Naive thymus-derived CD8-positive, alpha-beta T cell (primary cell): ENCODE measurements at regions not wholly inside any gene's neighbourhood (a gene's known extent, or its start where the extent isn't known, plus 50 kb on each side); places are given as distances from the start of the nearest gene placed in this dataset.

Source experiments
- ATAC-seq, 2 donors: fragments of 150-1000 bp; cut with Tn5 transposase in 1 of 2; sonication (Bioruptor Pico), chemical (Tn5 transposase) in 1 of 2; 1 replicate in 1 of 2; 2 replicates in 1 of 2; pipeline ENCODE4 v1.10.0; 2021; ENCODE audit warnings: mild to moderate bottlenecking in 2 of 2, moderate library complexity in 2 of 2
- POLR2A ChIA-PET: fragments of 350-600 bp; sonication (Branson Sonifier 250); formaldehyde crosslinking; loops from one replicate; lab custom pipeline; 2021; ENCODE audit warnings: antibody characterized with exemption; lab: Charles Lee
- DNase-seq, 10 donors: peaks; one replicate each; pipeline versions ENCODE4 v3.0.0 to v3.0.0-alpha.2; 2020 to 2022
- H3K27ac Mint-ChIP-seq, 10 donors: one replicate each; pipeline ENCODE4 v1.8.0; 2020 to 2022; ENCODE audit warnings: mild to moderate bottlenecking in 10 of 10, mixed read lengths in 10 of 10, moderate library complexity in 4 of 10, inconsistent platforms in 1 of 10
- H3K27me3 Mint-ChIP-seq, 5 donors: one replicate each; pipeline ENCODE4 v1.8.0; 2021 to 2022; ENCODE audit warnings: mixed read lengths in 5 of 5
- H3K36me3 Mint-ChIP-seq, 3 donors: one replicate each; pipeline ENCODE4 v1.8.0; 2020 to 2022; ENCODE audit warnings: mixed read lengths in 3 of 3, mild to moderate bottlenecking in 2 of 3, inconsistent platforms in 1 of 3
- H3K4me1 Mint-ChIP-seq, 4 donors: one replicate each; pipeline ENCODE4 v1.8.0; 2021 to 2022; ENCODE audit warnings: mixed read lengths in 4 of 4
- H3K4me3 Mint-ChIP-seq, 10 donors: one replicate each; pipeline ENCODE4 v1.8.0; 2020 to 2022; ENCODE audit warnings: mild to moderate bottlenecking in 10 of 10, mixed read lengths in 10 of 10, moderate library complexity in 6 of 10, inconsistent platforms in 1 of 10
- H3K9me3 Mint-ChIP-seq, 9 donors: one replicate each; pipeline ENCODE4 v1.8.0; 2020 to 2022; ENCODE audit warnings: mixed read lengths in 9 of 9, mild to moderate bottlenecking in 3 of 9, inconsistent platforms in 1 of 9, moderate library complexity in 1 of 9

DNA sequence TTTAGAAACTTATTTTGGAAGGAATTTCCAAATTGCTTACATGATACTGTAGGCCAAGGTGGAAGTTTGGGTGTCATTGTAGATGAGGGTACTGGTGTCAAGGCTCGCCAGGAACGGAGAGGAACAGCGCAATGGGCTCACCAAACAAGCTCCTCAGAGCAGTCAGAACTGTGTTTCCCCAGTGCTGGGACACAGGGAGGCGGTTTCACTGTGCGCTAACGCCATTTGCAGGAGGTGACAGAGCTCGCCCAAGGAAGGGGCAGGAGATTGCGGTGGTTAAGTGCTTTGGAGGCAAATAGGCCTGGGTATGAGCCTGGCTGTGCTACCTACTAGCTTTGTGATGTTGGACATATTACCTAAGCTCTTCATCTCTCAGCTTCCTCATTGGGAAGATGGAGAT lies 57.3 kb downstream of the HHEX start:
- Mint-ChIP-seq H3K4me1 (peaks cover 0 to 40% (median 8%) of the 10 kb centered on the region in 4 donors), H3K9me3 (peaks cover 0 to 1% (median 0%) of the 10 kb centered on the region in 9 donors), H3K27me3 (peaks cover 0 to 18% (median 9%) of the 10 kb centered on the region in 5 donors), H3K4me3 (no peak overlapping the region), H3K27ac (peak overlapping the region in 1 of 10 donors; percentile 23), H3K36me3 (peaks cover 0 to 2% (median 0%) of the 10 kb centered on the region in 3 donors)
- ATAC-seq (no peak), DNase-seq (no peak)
- POLR2A ChIA-PET: no interaction called here

DNA sequence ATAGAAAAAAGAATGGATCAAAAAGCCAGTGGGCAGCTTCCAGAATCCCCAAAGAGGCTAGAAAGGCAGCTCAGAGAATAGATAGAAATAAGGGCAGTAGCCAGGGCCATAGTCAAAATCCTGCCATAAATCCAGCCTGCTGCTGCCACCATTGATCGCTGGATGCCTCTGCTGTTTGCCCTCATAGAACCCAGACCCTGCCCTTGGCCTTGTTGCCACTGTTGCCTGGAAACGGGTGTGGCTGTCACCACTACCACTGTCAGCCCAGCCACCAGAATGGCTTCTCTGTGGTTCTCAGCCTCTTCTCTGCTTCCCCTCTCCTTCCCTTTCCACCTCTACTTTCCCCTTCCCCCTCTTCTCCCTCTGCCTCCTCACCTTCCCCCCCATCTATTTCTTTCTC lies 57.8 kb downstream of the HHEX start:
- H3K4me1 Mint-ChIP-seq: peaks cover 0 to 35% (median 8%) of the 10 kb centered on the region in 4 donors
- peak; percentile 60 to 64 for ATAC-seq
- peaks cover 0 to 18% (median 8%) of the 10 kb centered on the region in 5 donors for H3K27me3 Mint-ChIP-seq
- POLR2A ChIA-PET: no interaction called here
- peaks cover 0 to 1% (median 0%) of the 10 kb centered on the region in 9 donors for H3K9me3 Mint-ChIP-seq
- peak overlapping the region in 3 of 10 donors; percentile 34 to 52 (median 36) for H3K27ac Mint-ChIP-seq
- DNase-seq: peak in 4 of 10 donors; percentile 8 to 66 (median 24)
- peak overlapping the region in 1 of 10 donors; percentile 16 for H3K4me3 Mint-ChIP-seq
- H3K36me3 Mint-ChIP-seq: peaks cover 0 to 2% (median 0%) of the 10 kb centered on the region in 3 donors

DNA sequence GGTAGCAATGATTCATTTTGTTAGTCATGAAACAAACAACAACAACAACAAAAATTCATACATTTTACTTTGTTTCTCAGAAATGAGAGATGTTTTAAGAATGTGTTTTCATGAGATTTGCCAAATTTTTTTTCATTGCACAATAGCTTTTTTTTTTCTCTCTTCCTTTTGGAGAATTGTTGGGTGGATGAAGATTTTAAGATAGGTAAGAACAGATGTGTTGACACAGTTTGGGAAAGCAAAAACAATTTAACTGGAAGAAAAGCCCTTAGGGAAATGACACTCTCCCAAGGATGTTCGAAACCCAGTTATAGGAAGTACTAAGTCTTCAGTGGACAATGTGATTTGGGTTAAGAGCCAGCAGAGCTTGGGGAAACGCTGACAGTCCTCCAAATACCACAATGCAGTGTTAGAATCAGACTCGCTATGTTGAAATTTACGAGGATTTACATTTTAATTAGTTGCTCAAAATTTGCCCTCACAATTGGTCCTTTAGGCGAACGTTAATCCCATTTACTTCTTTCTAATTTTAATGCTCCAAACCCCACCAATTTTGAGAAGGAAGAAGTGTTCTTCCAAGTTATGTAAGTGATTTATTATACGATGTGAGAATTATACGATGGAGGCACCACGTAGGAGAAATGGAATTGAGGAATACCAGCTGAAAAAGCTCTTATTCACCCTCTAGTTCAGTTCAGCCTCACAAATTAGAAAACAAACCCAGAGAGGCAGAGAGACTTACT lies 61.2 kb downstream of the HHEX start:
- Mint-ChIP-seq H3K36me3 (peaks cover 0 to 2% (median 0%) of the 10 kb centered on the region in 3 donors), H3K27me3 (peaks cover 0 to 18% (median 9%) of the 10 kb centered on the region in 5 donors), H3K4me1 (peaks cover 0 to 36% (median 8%) of the 10 kb centered on the region in 4 donors), H3K9me3 (no peaks in the 10 kb centered on the region), H3K27ac (no peak overlapping the region), H3K4me3 (no peak overlapping the region)
- DNase-seq (no peak), ATAC-seq (no peak)
- POLR2A ChIA-PET: no interaction called here

DNA sequence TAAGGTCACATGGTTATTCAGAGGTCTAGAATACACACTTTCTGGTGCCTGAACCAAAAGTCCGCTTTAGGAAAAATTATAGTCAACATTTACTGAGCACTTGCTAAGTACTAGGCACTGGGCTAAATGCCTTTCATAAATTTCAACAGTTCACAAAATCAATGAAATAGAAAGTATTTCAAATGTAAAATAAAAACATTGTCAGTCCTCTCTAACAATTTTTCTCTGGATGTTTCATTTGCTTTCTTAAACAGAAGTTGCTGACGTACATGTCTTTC lies 61.7 kb downstream of the HHEX start:
- H3K4me3 Mint-ChIP-seq: no peak overlapping the region
- H3K27ac Mint-ChIP-seq: no peak overlapping the region
- H3K36me3 Mint-ChIP-seq: peaks cover 0 to 2% (median 0%) of the 10 kb centered on the region in 3 donors
- peaks cover 0 to 41% (median 9%) of the 10 kb centered on the region in 4 donors for H3K4me1 Mint-ChIP-seq
- no peak for ATAC-seq
- DNase-seq: no peak
- POLR2A ChIA-PET: no interaction called here
- no peaks in the 10 kb centered on the region for H3K9me3 Mint-ChIP-seq
- peaks cover 0 to 18% (median 9%) of the 10 kb centered on the region in 5 donors for H3K27me3 Mint-ChIP-seq

DNA sequence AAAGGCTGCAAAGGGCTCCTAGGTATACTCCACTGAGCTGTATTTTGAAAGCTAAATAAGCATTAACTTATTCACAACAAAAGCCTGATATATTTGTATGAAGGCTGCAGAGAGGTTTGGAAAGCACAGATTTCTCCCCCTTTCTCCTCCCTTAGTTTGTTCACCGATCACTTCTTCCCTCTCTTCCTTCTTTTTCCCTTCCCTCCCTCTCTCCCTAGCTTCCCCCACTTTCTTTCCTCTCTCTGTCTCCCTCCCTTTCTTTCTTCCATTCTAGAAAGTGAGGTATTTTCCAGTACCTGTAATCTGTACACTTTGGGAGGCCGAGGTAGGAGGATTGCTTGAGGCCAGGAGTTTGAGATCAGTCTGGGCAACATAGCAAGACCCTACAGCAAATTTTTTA lies 62.1 kb downstream of the HHEX start:
- peaks cover under 1 to 42% (median 9%) of the 10 kb centered on the region in 4 donors for H3K4me1 Mint-ChIP-seq
- POLR2A ChIA-PET: no interaction called here
- peaks cover 0 to 18% (median 9%) of the 10 kb centered on the region in 5 donors for H3K27me3 Mint-ChIP-seq
- H3K4me3 Mint-ChIP-seq: no peak overlapping the region
- H3K27ac Mint-ChIP-seq: no peak overlapping the region
- no peaks in the 10 kb centered on the region for H3K36me3 Mint-ChIP-seq
- ATAC-seq: no peak
- no peak for DNase-seq
- no peaks in the 10 kb centered on the region for H3K9me3 Mint-ChIP-seq

DNA sequence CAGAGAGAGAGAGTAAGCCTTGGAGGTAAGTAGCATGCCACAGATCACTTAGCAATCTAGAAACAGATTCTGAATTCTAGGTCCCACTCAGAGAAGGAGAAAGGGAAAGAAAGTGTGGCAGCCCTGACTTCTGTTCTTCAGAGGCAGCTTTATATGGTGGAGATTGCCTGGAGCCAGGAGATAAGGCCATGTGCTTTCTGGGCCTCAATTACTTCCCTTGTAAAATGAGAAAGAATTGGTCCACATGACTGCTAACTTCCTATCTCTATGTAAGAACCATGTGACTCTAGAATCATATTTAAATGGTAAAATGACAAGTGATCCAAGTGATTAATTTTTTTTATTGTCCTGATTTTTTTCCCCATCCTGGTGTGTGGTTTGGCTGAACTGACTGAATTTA lies 64.1 kb downstream of the HHEX start:
- Mint-ChIP-seq H3K27me3 (peaks cover 0 to 10% (median 8%) of the 10 kb centered on the region in 5 donors), H3K27ac (peak overlapping the region in 1 of 10 donors; percentile 61), H3K9me3 (no peaks in the 10 kb centered on the region), H3K4me3 (no peak overlapping the region), H3K4me1 (peaks cover 2 to 47% (median 6%) of the 10 kb centered on the region in 4 donors), H3K36me3 (no peaks in the 10 kb centered on the region)
- ATAC-seq (no peak), DNase-seq (no peak)
- POLR2A ChIA-PET: interaction anchor here (0.6 to 1.3 kb wide), 2 partner anchors 41 to 154 kb away, joined by 4 read pairs; no protein-coding TSS in a partner anchor

DNA sequence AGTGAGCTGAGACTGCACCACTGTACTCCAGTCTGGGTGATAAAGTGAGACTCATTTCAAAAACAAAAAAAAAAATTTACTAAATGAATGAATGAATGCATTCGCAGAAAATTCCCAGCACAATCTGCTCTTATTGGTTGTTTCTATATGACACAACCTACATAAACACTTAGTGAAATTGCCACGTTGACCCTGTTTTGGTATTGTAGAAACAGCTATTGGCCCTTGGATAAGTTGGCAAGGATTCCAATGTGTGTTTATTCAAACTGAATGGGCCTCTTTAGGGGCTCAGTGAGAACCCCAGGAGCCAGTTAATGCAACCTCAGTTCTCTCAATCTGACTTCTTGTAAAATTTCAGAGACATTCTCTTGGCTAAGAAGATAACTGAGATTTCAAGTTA lies 66.0 kb downstream of the HHEX start:
- DNase-seq (no peak), ATAC-seq (no peak)
- POLR2A ChIA-PET: no interaction called here
- Mint-ChIP-seq H3K27ac (peak overlapping the region in 1 of 10 donors; percentile 36), H3K9me3 (no peaks in the 10 kb centered on the region), H3K36me3 (no peaks in the 10 kb centered on the region), H3K4me1 (peaks cover 2 to 58% (median 6%) of the 10 kb centered on the region in 4 donors), H3K4me3 (no peak overlapping the region), H3K27me3 (peaks cover 0 to 5% (median 3%) of the 10 kb centered on the region in 5 donors)

DNA sequence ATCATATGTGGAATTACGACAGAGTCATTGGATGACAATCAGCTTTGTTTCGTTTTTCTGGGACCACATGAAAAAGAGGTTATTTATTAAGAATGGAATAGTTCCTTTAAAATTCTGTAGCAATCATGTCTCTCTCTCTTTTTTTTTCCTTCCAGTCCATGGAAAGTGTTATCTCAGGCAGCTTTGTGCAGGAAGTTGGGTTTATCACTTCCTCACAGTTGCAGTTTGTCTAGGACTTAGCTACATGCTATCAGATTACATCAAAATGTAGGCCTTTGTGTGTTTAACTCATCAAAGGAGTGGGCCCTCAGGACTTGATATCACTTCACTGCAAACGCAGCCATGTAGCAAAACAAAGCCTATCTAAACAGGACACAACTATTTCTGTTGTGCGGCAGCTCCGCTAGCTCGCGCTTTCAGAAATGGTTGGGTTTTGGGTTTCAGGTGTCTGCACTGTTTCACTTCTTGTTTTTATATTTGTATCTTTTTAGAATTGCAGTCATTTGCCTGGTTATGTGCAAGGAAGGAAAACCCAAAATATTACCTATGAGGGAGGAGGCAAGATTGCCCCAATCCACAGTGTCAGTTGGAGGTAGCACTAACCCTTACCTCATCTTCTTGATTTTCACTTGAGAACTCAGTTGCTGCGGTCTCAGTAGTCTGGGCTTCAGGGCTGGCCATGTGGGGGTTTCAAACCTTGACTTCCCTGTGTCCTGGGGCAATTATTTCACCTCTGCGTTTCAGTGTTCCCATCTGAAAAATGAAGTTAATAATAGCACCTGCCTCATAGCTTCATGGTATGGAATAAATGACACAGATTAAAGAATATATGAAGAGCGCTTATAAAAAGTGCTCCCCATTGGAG lies 66.7 kb downstream of the HHEX start:
- H3K4me1 Mint-ChIP-seq: peaks cover 2 to 58% (median 6%) of the 10 kb centered on the region in 4 donors
- peaks cover 0 to 5% (median 0%) of the 10 kb centered on the region in 5 donors for H3K27me3 Mint-ChIP-seq
- ATAC-seq: peak in 1 of 2 donors; percentile 37
- H3K4me3 Mint-ChIP-seq: peak overlapping the region in 1 of 10 donors; percentile 48
- peak in 1 of 10 donors; percentile 26 for DNase-seq
- H3K27ac Mint-ChIP-seq: peak overlapping the region in 3 of 10 donors; percentile 27 to 37 (median 36)
- H3K36me3 Mint-ChIP-seq: no peaks in the 10 kb centered on the region
- H3K9me3 Mint-ChIP-seq: no peaks in the 10 kb centered on the region
- POLR2A ChIA-PET: no interaction called here

DNA sequence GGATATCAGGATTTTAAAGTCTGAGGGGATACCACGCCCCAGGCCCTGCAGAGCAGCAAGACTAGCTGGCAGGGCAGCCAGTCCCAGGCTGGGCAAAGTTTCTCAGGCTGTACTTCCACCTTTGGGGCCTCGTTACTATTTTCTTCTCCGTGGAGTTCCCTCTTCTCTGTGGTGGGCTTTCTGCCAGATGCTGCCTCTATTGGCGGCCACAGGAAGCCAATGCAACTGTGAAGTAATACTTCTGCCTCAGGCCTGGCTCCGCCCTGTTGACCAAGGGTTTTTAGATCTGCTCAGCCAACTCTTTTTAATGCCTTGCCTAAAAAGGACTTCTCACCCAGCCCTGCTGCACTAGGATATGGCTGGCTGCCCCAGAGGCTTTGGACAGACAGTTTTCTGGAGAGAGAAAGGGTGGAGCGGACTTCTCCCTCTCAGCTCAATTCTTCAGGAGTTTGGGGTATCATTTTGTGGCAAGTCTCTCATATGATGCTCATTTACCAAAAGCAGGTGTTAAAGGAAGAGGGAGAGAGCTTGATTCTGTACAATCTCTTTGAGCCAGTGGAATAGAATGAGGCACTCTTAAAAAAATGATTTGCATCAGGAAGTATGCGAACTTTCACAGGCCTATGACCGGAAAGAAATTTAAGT lies 67.4 kb downstream of the HHEX start:
- no peaks in the 10 kb centered on the region for H3K36me3 Mint-ChIP-seq
- ATAC-seq (peak in 1 of 2 donors; percentile 37), DNase-seq (peak in 1 of 10 donors; percentile 24)
- peak overlapping the region in 1 of 10 donors; percentile 33 for H3K4me3 Mint-ChIP-seq
- H3K27ac Mint-ChIP-seq: peak overlapping the region in 5 of 10 donors; percentile 1 to 57 (median 36)
- peaks cover 2 to 62% (median 6%) of the 10 kb centered on the region in 4 donors for H3K4me1 Mint-ChIP-seq
- peaks cover 0 to 5% (median 0%) of the 10 kb centered on the region in 5 donors for H3K27me3 Mint-ChIP-seq
- POLR2A ChIA-PET: no interaction called here
- no peaks in the 10 kb centered on the region for H3K9me3 Mint-ChIP-seq

DNA sequence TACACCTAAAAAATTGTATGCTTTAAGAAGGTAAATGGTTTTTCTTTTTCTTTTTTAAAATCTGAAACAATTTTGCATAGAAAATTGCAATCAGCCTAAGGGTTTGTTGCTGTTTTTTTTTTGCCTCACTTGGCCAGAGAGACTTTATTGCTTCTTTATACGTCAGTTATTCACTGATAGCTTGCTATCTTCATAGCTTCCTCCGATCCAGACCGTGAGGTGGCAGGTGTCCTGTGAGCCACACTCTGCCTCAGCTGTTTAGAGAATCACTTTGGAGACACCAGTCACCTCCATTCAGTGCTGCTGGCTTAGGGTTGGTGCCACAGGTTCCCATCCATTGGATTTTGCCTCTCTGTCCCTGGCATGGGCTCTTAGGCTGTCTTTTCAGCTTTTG lies 68.0 kb downstream of the HHEX start:
- Mint-ChIP-seq H3K4me1 (peaks cover 2 to 62% (median 6%) of the 10 kb centered on the region in 4 donors), H3K27me3 (peaks cover 0 to 5% (median 0%) of the 10 kb centered on the region in 5 donors), H3K4me3 (peak overlapping the region in 1 of 10 donors; percentile 20), H3K9me3 (no peaks in the 10 kb centered on the region), H3K36me3 (no peaks in the 10 kb centered on the region), H3K27ac (peak overlapping the region in 1 of 10 donors; percentile 36)
- ATAC-seq (no peak), DNase-seq (no peak)
- POLR2A ChIA-PET: no interaction called here

DNA sequence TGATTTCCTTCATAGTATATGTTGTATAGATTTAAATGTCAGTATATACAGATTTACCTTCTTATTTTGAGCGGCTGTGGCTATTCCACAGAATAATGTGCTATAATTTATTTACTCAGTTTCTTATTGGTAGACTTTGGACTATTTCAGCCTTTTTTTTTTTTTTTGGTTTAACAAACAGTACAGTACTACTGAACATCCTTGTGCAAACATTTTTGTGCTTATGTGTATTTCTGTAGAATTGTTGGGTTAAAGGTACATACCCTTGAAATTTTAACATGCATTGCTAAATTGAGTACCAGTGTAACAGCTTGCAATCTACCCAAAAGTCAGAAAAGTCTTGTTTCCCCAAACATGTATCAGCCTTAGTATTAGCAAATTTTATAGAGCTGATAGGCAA lies 68.8 kb downstream of the HHEX start:
- DNase-seq (no peak), ATAC-seq (no peak)
- Mint-ChIP-seq H3K27me3 (peaks cover 0 to 5% (median 2%) of the 10 kb centered on the region in 5 donors), H3K27ac (no peak overlapping the region), H3K36me3 (peaks cover 0 to 2% (median 0%) of the 10 kb centered on the region in 3 donors), H3K4me1 (peaks cover 2 to 62% (median 6%) of the 10 kb centered on the region in 4 donors), H3K9me3 (no peaks in the 10 kb centered on the region), H3K4me3 (no peak overlapping the region)
- POLR2A ChIA-PET: no interaction called here

DNA sequence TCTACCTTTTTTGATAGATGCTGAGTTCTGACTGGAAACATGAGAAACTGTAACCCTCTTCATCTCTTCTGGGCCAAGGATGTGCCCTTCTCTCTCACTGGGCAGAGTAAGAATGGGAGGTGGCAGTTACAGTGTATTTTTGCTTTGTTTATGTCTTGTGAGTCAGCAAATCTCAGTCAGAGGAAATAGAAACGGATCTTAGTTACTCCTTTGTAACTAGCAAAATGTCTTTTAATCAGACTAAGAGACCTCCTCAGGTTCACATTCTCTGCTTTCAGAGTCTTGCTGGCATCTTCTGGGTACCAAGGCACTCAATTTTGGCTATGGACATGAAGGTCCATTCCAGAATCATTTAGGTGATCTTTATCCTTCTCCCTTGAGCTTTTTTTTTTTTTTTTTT lies 70.9 kb downstream of the HHEX start:
- no peak overlapping the region for H3K27ac Mint-ChIP-seq
- no peak overlapping the region for H3K4me3 Mint-ChIP-seq
- POLR2A ChIA-PET: no interaction called here
- peaks cover 0 to under 1% (median 0%) of the 10 kb centered on the region in 9 donors for H3K9me3 Mint-ChIP-seq
- H3K27me3 Mint-ChIP-seq: peaks cover 3 to 25% (median 15%) of the 10 kb centered on the region in 5 donors
- ATAC-seq (no peak), DNase-seq (no peak)
- H3K4me1 Mint-ChIP-seq: peaks cover 2 to 48% (median 6%) of the 10 kb centered on the region in 4 donors
- peaks cover 0 to 5% (median 3%) of the 10 kb centered on the region in 3 donors for H3K36me3 Mint-ChIP-seq
